ENCODE measurements at regions not wholly inside any gene's neighbourhood (a gene's known extent, or its start where the extent isn't known, plus 50 kb on each side); places are given as distances from the start of the nearest gene placed in this dataset.

DNA sequence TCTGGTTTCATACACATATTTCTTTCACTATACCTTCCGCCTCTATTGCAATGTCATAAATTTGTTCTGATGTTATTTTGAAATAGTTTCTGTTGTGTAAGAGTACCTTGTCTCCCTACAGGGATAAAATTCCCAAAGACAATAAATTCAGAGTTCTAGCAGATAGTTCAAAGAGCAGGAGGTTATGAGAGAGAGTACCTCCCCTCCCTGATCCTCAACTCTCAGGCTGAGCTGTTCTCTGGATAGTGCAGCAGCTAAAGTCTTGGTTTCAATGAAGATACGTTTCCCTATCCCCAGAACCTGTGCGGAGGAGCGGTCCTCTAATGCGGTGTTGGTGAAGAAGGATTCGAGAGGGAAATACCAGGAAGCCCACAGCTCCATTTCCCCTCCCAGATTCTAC is 190.2 kb upstream of the CPHXL start:
- TF ChIP-seq, protein P1, sequence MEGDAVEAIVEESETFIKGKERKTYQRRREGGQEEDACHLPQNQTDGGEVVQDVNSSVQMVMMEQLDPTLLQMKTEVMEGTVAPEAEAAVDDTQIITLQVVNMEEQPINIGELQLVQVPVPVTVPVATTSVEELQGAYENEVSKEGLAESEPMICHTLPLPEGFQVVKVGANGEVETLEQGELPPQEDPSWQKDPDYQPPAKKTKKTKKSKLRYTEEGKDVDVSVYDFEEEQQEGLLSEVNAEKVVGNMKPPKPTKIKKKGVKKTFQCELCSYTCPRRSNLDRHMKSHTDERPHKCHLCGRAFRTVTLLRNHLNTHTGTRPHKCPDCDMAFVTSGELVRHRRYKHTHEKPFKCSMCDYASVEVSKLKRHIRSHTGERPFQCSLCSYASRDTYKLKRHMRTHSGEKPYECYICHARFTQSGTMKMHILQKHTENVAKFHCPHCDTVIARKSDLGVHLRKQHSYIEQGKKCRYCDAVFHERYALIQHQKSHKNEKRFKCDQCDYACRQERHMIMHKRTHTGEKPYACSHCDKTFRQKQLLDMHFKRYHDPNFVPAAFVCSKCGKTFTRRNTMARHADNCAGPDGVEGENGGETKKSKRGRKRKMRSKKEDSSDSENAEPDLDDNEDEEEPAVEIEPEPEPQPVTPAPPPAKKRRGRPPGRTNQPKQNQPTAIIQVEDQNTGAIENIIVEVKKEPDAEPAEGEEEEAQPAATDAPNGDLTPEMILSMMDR (IDR thresholded peaks at IDR 0.05) = no peak
- TF ChIP-seq POLR2A (IDR thresholded peaks at IDR 0.05) (no peak), POLR2AphosphoS5 (IDR thresholded peaks at IDR 0.05) (no peak), EP300 (IDR thresholded peaks at IDR 0.05) (no peak)

Data from sigmoid colon (tissue), 4 donors.